Spinal cord (tissue), 9 donors: ENCODE measurements at regions not wholly inside any gene's neighbourhood (a gene's known extent, or its start where the extent isn't known, plus 50 kb on each side); places are given as distances from the start of the nearest gene placed in this dataset.

Experiments used
- DNase-seq, 6 donors: peaks; one replicate each; pipeline versions ENCODE4 v3.0.0 to v3.0.0-alpha.2; 2013 to 2015; ENCODE audit warnings: low spot score in 6 of 6, low read depth in 4 of 6
- H3K27ac ChIP-seq: one replicate; pipeline ENCODE4 v1.5.1; 2013; ENCODE audit warnings: low read depth, low read length, control low read depth
- H3K27me3 ChIP-seq: one replicate; pipeline ENCODE4 v1.6.1; 2013; ENCODE audit warnings: low read length; ENCODE audit not compliant: control insufficient read depth, insufficient read depth
- H3K36me3 ChIP-seq: one replicate; pipeline ENCODE4 v1.6.1; 2013; ENCODE audit warnings: low read length; ENCODE audit not compliant: control insufficient read depth, insufficient read depth
- H3K4me1 ChIP-seq: one replicate; pipeline ENCODE4 v1.6.1; 2013; ENCODE audit warnings: low read length; ENCODE audit not compliant: control insufficient read depth, insufficient read depth
- H3K4me3 ChIP-seq: one replicate; pipeline ENCODE4 v1.5.1; 2013; ENCODE audit warnings: low read depth, low read length, control low read depth
- H3K9me3 ChIP-seq: one replicate; pipeline ENCODE4 v1.6.1; 2013; ENCODE audit warnings: low read length; ENCODE audit not compliant: control insufficient read depth, insufficient read depth
- WGBS: methylation state at CpG from one replicate; pipeline ENCODE4 v1.1.5; 2013; ENCODE audit warnings: missing lambda C conversion rate; ENCODE audit not compliant: insufficient coverage; 5-methylcytosine and 5-hydroxymethylcytosine counted together
- donor health status: healthy.

GRCh38 chr6:154580397-154581135, 70.1 kb upstream of the CNKSR3 start:
- H3K27me3 ChIP-seq = no peaks in the 10 kb centered on the region
- H3K27ac ChIP-seq = no peak overlapping the region
- H3K9me3 ChIP-seq = no peaks in the 10 kb centered on the region
- H3K4me1 ChIP-seq = no peaks in the 10 kb centered on the region
- H3K4me3 ChIP-seq = no peak overlapping the region
- no peak for DNase-seq
- H3K36me3 ChIP-seq = no peaks in the 10 kb centered on the region

GRCh38 chr6:154582696-154583095, 72.2 kb upstream of the CNKSR3 start:
- H3K4me1 ChIP-seq = no peaks in the 10 kb centered on the region
- H3K27ac ChIP-seq = no peak overlapping the region
- no peaks in the 10 kb centered on the region for H3K9me3 ChIP-seq
- WGBS = no CpG with 5 or more reads among the region's 1 CpG
- no peaks in the 10 kb centered on the region for H3K27me3 ChIP-seq
- no peak for DNase-seq
- no peak overlapping the region for H3K4me3 ChIP-seq
- no peaks in the 10 kb centered on the region for H3K36me3 ChIP-seq

GRCh38 chr6:154583546-154584188, 73.2 kb upstream of the CNKSR3 start:
- WGBS = 80% methylated on average over 1 of the region's 4 CpGs
- no peaks in the 10 kb centered on the region for H3K4me1 ChIP-seq
- no peaks in the 10 kb centered on the region for H3K36me3 ChIP-seq
- no peaks in the 10 kb centered on the region for H3K9me3 ChIP-seq
- no peaks in the 10 kb centered on the region for H3K27me3 ChIP-seq
- DNase-seq = no peak
- H3K27ac ChIP-seq = no peak overlapping the region
- no peak overlapping the region for H3K4me3 ChIP-seq

- 90% methylated on average over 3 of the region's 4 CpGs for WGBS
- DNase-seq = peak in 1 of 6 donors; percentile 21
- no peak overlapping the region for H3K27ac ChIP-seq
Measured at GRCh38 chr6:154590756-154591155, 80.3 kb upstream of the CNKSR3 start.

GRCh38 chr6:154591234-154591633, 80.7 kb upstream of the CNKSR3 start:
- Histone ChIP-seq H3K36me3 (no peaks in the 10 kb centered on the region), H3K27me3 (no peaks in the 10 kb centered on the region), H3K4me3 (no peak overlapping the region), H3K4me1 (no peaks in the 10 kb centered on the region), H3K9me3 (no peaks in the 10 kb centered on the region), H3K27ac (no peak overlapping the region)
- whole genome bisulfite sequencing = 100% methylated on average over 1 of the region's 1 CpG
- no peak for DNase-seq

More at GRCh38 chr6:154590756-154591155, 80.3 kb upstream of the CNKSR3 start:
- H3K9me3 ChIP-seq = no peaks in the 10 kb centered on the region
- no peaks in the 10 kb centered on the region for H3K36me3 ChIP-seq
- H3K4me3 ChIP-seq = no peak overlapping the region
- no peaks in the 10 kb centered on the region for H3K4me1 ChIP-seq
- no peaks in the 10 kb centered on the region for H3K27me3 ChIP-seq

- Histone ChIP-seq H3K4me1 (no peaks in the 10 kb centered on the region), H3K36me3 (no peaks in the 10 kb centered on the region), H3K27me3 (no peaks in the 10 kb centered on the region), H3K4me3 (no peak overlapping the region), H3K9me3 (no peaks in the 10 kb centered on the region), H3K27ac (no peak overlapping the region)
- DNase-seq = no peak
- 94% methylated on average over 5 of the region's 10 CpGs for WGBS
Measured at GRCh38 chr6:154592199-154592860, 81.8 kb upstream of the CNKSR3 start.

- H3K9me3 ChIP-seq = no peaks in the 10 kb centered on the region
- H3K4me3 ChIP-seq = no peak overlapping the region
- no peak for DNase-seq
- no peak overlapping the region for H3K27ac ChIP-seq
- no peaks in the 10 kb centered on the region for H3K36me3 ChIP-seq
- H3K27me3 ChIP-seq = no peaks in the 10 kb centered on the region
- H3K4me1 ChIP-seq = no peaks in the 10 kb centered on the region
- WGBS = 75% methylated on average over 6 of the region's 7 CpGs
Measured at GRCh38 chr6:154593122-154593521, 82.6 kb upstream of the CNKSR3 start.

GRCh38 chr6:154594496-154595198, 84.2 kb upstream of the CNKSR3 start:
- DNase-seq = no peak
- Histone ChIP-seq H3K27ac (no peak overlapping the region), H3K27me3 (no peaks in the 10 kb centered on the region), H3K4me1 (no peaks in the 10 kb centered on the region), H3K9me3 (no peaks in the 10 kb centered on the region), H3K36me3 (no peaks in the 10 kb centered on the region), H3K4me3 (no peak overlapping the region)
- 100% methylated on average over 7 of the region's 9 CpGs for WGBS

- no peak overlapping the region for H3K4me3 ChIP-seq
Measured at GRCh38 chr6:154595538-154595937, 85.1 kb upstream of the CNKSR3 start.

More at GRCh38 chr6:154595538-154595937, 85.1 kb upstream of the CNKSR3 start:
- H3K36me3 ChIP-seq = no peaks in the 10 kb centered on the region
- no peaks in the 10 kb centered on the region for H3K9me3 ChIP-seq
- H3K27me3 ChIP-seq = no peaks in the 10 kb centered on the region
- no CpG with 5 or more reads among the region's 1 CpG for WGBS
- H3K27ac ChIP-seq = no peak overlapping the region
- no peaks in the 10 kb centered on the region for H3K4me1 ChIP-seq
- DNase-seq = no peak
